Adrenal gland (tissue), 5 donors: ENCODE measurements at regions not wholly inside any gene's neighbourhood (a gene's known extent, or its start where the extent isn't known, plus 50 kb on each side); places are given as distances from the start of the nearest gene placed in this dataset.

Experiments
- POLR2A ChIP-seq, 2 donors: fragments of 450-650 bp; IDR thresholded peaks; one replicate each; pipeline ENCODE4 v1.6.1; 2017; ENCODE audit warnings: antibody characterized with exemption in 2 of 2, mild to moderate bottlenecking in 2 of 2, moderate library complexity in 1 of 2
- TF ChIP-seq, protein P1 (sequence below), 6 experiments: fragments of 450-650 bp in 4 of 6; fragments of 200-600 bp in 2 of 6; sonication (generic) in 1 of 6; IDR thresholded peaks; 1 replicate in 5 of 6; 2 replicates in 1 of 6; pipeline versions ENCODE4 v1.5.1 to v1.8.0; 2016 to 2021; ENCODE audit warnings: antibody characterized with exemption in 6 of 6, mild to moderate bottlenecking in 2 of 6, moderate library complexity in 1 of 6
- donor health status: DM: no; HTN: no; CAD: no.

DNA sequence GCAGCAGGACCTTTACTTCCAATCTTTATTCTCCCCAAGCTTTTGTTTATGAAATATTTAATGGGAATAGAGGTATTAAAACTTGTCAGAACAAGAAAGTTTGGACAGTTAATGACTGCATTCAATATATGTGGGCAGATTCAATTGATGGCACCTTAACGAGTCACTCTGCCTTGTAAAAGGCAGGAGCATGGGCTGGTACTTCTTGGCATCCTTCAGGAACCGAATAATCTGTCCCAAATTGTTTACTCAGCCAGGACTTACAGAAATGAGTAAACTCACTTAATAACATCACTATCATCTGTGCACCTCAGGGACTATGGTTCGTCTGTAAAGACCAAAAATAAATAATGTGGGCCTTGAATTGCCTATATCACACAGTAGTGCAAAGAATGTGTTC is 1280.3 kb upstream of the TMEFF2 start:
- no peak for TF ChIP-seq POLR2A (IDR thresholded peaks at IDR 0.05)
- TF ChIP-seq, protein P1, sequence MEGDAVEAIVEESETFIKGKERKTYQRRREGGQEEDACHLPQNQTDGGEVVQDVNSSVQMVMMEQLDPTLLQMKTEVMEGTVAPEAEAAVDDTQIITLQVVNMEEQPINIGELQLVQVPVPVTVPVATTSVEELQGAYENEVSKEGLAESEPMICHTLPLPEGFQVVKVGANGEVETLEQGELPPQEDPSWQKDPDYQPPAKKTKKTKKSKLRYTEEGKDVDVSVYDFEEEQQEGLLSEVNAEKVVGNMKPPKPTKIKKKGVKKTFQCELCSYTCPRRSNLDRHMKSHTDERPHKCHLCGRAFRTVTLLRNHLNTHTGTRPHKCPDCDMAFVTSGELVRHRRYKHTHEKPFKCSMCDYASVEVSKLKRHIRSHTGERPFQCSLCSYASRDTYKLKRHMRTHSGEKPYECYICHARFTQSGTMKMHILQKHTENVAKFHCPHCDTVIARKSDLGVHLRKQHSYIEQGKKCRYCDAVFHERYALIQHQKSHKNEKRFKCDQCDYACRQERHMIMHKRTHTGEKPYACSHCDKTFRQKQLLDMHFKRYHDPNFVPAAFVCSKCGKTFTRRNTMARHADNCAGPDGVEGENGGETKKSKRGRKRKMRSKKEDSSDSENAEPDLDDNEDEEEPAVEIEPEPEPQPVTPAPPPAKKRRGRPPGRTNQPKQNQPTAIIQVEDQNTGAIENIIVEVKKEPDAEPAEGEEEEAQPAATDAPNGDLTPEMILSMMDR (IDR thresholded peaks at IDR 0.05): no peak
